ENCODE measurements at regions not wholly inside any gene's neighbourhood (a gene's known extent, or its start where the extent isn't known, plus 50 kb on each side); places are given as distances from the start of the nearest gene placed in this dataset.

DNA sequence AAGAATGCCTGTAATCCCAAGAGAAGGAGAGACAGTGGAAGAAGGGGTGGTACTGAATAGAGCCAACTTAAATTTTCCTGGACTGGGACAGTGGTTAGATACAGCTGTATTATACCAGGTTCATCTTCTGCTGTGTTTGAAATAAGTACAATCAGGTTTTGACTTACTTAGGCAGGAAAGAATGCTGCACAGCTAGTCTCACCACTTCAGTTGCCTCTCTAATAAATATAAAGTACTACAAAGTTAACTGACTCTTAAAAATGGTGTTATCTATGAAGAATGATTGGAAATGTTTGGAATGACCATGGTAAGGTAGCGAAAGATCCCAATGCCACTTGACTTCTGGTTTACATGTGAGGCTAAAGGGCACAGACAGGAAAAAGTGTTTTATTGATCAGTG lies 652.1 kb downstream of the NOVA1 start:
- Mint-ChIP-seq H3K27me3 (no peaks in the 10 kb centered on the region), H3K4me1 (ENCODE audit: unreplicated experiment) (peaks cover 12% of the 10 kb centered on the region), H3K4me3 (peak overlapping the region; percentile 2), H3K36me3 (no peaks in the 10 kb centered on the region), H3K27ac (peak overlapping the region; percentile 38), H3K9me3 (peaks cover 13% of the 10 kb centered on the region)
- TF ChIP-seq CTCF (conservative IDR thresholded peaks at IDR 0.05) = no peak
- no peak for DNase-seq (ENCODE audit: extremely low spot score, unreplicated experiment)

DNA sequence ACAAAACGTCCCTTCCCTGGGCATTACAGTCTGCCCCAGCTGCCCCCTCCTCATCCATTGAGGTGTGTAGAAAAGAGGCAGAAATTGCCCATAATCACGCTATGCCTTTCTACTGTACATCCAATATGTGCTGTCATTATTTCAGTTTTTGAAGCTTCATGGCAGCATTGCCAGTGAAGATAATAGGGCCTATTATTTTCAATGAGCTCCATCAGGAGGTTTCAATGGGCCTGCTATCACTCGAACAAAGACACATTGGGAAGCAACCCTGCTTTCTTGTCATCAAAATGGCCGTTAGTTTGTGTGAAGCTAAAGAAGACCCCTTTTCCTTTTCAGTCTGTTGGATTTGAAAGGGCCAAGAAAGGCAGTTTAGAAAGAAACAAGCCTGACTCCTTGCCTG lies 653.8 kb downstream of the NOVA1 start:
- Mint-ChIP-seq H3K4me3 (no peak overlapping the region), H3K27ac (no peak overlapping the region), H3K36me3 (no peaks in the 10 kb centered on the region), H3K4me1 (ENCODE audit: unreplicated experiment) (peaks cover 6% of the 10 kb centered on the region), H3K27me3 (no peaks in the 10 kb centered on the region), H3K9me3 (peaks cover 6% of the 10 kb centered on the region)
- TF ChIP-seq CTCF (conservative IDR thresholded peaks at IDR 0.05) = no peak
- no peak for DNase-seq (ENCODE audit: extremely low spot score, unreplicated experiment)

GRCh38 chr14:25943329-25943728 lies 654.5 kb downstream of the NOVA1 start:
- no peak for TF ChIP-seq CTCF (conservative IDR thresholded peaks at IDR 0.05)
- Mint-ChIP-seq H3K9me3 (peaks cover 6% of the 10 kb centered on the region), H3K27ac (no peak overlapping the region), H3K4me1 (ENCODE audit: unreplicated experiment) (peaks cover 5% of the 10 kb centered on the region), H3K27me3 (no peaks in the 10 kb centered on the region), H3K36me3 (no peaks in the 10 kb centered on the region), H3K4me3 (no peak overlapping the region)
- no peak for DNase-seq (ENCODE audit: extremely low spot score, unreplicated experiment)

DNA sequence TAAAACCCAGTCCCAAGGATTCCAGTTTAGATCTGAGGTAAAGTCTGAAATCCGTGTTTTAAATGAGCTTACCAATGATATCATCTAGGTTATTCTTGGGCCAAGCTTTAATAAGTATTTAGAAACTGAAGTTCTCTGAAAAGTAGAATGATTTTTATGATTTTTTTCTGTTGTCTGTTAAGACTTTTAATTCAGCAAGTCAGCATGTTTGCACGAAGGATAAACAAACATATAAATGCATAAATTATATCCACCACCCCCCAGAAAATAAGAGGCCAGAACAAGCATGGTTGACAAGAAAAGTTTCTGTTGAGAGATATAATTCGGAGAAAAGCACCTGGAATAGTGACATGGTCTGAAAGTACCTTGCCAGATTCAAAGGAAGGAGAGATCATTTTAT lies 655.7 kb downstream of the NOVA1 start:
- TF ChIP-seq CTCF (conservative IDR thresholded peaks at IDR 0.05) = no peak
- no peak for DNase-seq (ENCODE audit: extremely low spot score, unreplicated experiment)
- Mint-ChIP-seq H3K4me3 (no peak overlapping the region), H3K36me3 (no peaks in the 10 kb centered on the region), H3K9me3 (peaks cover 6% of the 10 kb centered on the region), H3K27ac (no peak overlapping the region), H3K27me3 (no peaks in the 10 kb centered on the region), H3K4me1 (ENCODE audit: unreplicated experiment) (peaks cover 5% of the 10 kb centered on the region)

- Mint-ChIP-seq H3K4me3 (no peak overlapping the region), H3K27ac (no peak overlapping the region), H3K36me3 (no peaks in the 10 kb centered on the region), H3K9me3 (no peaks in the 10 kb centered on the region), H3K4me1 (ENCODE audit: unreplicated experiment) (no peaks in the 10 kb centered on the region), H3K27me3 (no peaks in the 10 kb centered on the region)
- no peak for DNase-seq (ENCODE audit: extremely low spot score, unreplicated experiment)
- TF ChIP-seq CTCF (conservative IDR thresholded peaks at IDR 0.05) = no peak
These were observed 664.1 kb downstream of the NOVA1 start for GRCh38 chr14:25933731-25934130.

Measured in type B pancreatic cell (in vitro differentiated cells).